T-cell (primary cell): ENCODE measurements at regions not wholly inside any gene's neighbourhood (a gene's known extent, or its start where the extent isn't known, plus 50 kb on each side); places are given as distances from the start of the nearest gene placed in this dataset.

ENCODE experiments used
- ATAC-seq, 4 experiments: fragments of 200-7000 bp in 3 of 4; fragments of 150-1000 bp in 1 of 4; cut with Tn5 transposase; replicated peaks in 1 of 4; 1 replicate in 3 of 4; 2 replicates in 1 of 4; pipeline ENCODE4 v1.10.0; 2021; ENCODE audit warnings: moderate library complexity in 3 of 4, mild to moderate bottlenecking in 2 of 4, moderate number of reproducible peaks in 1 of 4
- CTCF ChIA-PET, 2 donors: fragments of 300-600 bp; sonication (Branson Sonifier 250); formaldehyde crosslinking; loops; one replicate each; lab custom pipeline; 2022; ENCODE audit warnings: antibody characterized with exemption in 2 of 2; lab: Charles Lee
- POLR2A ChIA-PET, 2 donors: fragments of 300-600 bp; sonication (Branson Sonifier 250); formaldehyde crosslinking; loops; one replicate each; lab custom pipeline; 2022; ENCODE audit warnings: antibody characterized with exemption in 2 of 2; lab: Charles Lee
- DNase-seq, 35 experiments: peaks; one replicate each; pipeline versions ENCODE4 v3.0.0 to v3.0.0-alpha.2; 2013 to 2023
- H3K27ac ChIP-seq: one replicate; pipeline ENCODE4 v1.5.1; 2013; ENCODE audit warnings: low read length
- H3K27me3 ChIP-seq, 2 experiments: replicated peaks in 1 of 2; 1 replicate in 1 of 2; 2 replicates in 1 of 2; pipeline versions ENCODE4 v1.6.1 to v1.7.0; 2013; ENCODE audit warnings: low read length in 1 of 2, mixed read lengths in 1 of 2; ENCODE audit not compliant: control insufficient read depth in 2 of 2, insufficient read depth in 2 of 2; ENCODE audit errors: extremely low read depth in 1 of 2
- H3K36me3 ChIP-seq, 2 donors: 1 replicate in 1 of 2; 2 replicates in 1 of 2; pipeline versions ENCODE4 v1.6.1 to v1.7.0; 2013; ENCODE audit warnings: low read length in 1 of 2; ENCODE audit not compliant: control insufficient read depth in 2 of 2, insufficient read depth in 1 of 2; ENCODE audit errors: extremely low read depth in 1 of 2
- H3K4me1 ChIP-seq, 2 experiments: 1 replicate in 1 of 2; 2 replicates in 1 of 2; pipeline versions ENCODE4 v1.6.1 to v1.7.0; 2013; ENCODE audit warnings: low read length in 2 of 2, mixed read lengths in 1 of 2; ENCODE audit not compliant: insufficient read depth in 2 of 2, control insufficient read depth in 1 of 2; ENCODE audit errors: extremely low read depth in 1 of 2
- H3K4me3 ChIP-seq, 2 donors: 1 replicate in 1 of 2; 2 replicates in 1 of 2; pipeline versions ENCODE4 v1.5.1 to v1.7.0; 2013; ENCODE audit warnings: mild to moderate bottlenecking in 2 of 2, low read length in 1 of 2, moderate library complexity in 1 of 2; ENCODE audit not compliant: control insufficient read depth in 1 of 2; ENCODE audit errors: extremely low read depth in 1 of 2
- H3K9me3 ChIP-seq: 2 replicates; pipeline ENCODE4 v1.7.0; 2013
- H3K27ac Mint-ChIP-seq, 2 donors: one replicate each; pipeline ENCODE4 v1.8.0; 2020 to 2021; ENCODE audit warnings: mild to moderate bottlenecking in 2 of 2, mixed read lengths in 2 of 2
- H3K27me3 Mint-ChIP-seq, 2 donors: one replicate each; pipeline ENCODE4 v1.8.0; 2021 to 2022; ENCODE audit warnings: mixed read lengths in 2 of 2
- H3K36me3 Mint-ChIP-seq: one replicate; pipeline ENCODE4 v1.8.0; 2021; ENCODE audit warnings: mixed read lengths
- H3K4me1 Mint-ChIP-seq, 3 donors: one replicate each; pipeline ENCODE4 v1.8.0; 2020 to 2022; ENCODE audit warnings: mixed read lengths in 3 of 3, mild to moderate bottlenecking in 1 of 3
- H3K4me3 Mint-ChIP-seq, 3 donors: one replicate each; pipeline ENCODE4 v1.8.0; 2020 to 2022; ENCODE audit warnings: mild to moderate bottlenecking in 3 of 3, mixed read lengths in 3 of 3, moderate library complexity in 3 of 3
- H3K9me3 Mint-ChIP-seq, 3 donors: one replicate each; pipeline ENCODE4 v1.8.0; 2020 to 2022; ENCODE audit warnings: mixed read lengths in 3 of 3
- WGBS: methylation state at CpG from one replicate; pipeline ENCODE4 v1.1.5; 2013; ENCODE audit warnings: missing lambda C conversion rate; ENCODE audit not compliant: insufficient coverage; 5-methylcytosine and 5-hydroxymethylcytosine counted together

DNA sequence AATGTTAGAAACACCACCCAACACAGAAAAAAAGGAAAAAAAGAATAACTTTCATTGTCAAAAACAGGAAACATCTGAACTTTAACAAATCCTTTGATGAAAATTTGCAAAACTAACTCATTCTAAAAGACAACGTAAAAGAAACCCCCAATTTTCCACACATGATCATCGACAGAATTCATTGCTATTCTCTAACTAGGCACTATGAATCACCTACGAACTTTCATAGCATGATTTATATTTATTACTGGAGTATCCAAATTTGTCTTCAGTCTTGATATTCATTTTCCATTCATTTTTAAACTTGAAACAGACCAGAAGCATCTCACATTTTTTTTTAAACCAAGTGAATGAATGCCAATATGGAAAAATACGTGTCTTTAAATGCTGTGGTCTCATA, 514.6 kb downstream of the TLE4 start:
- H3K4me1 ChIP-seq = no peaks in the 10 kb centered on the region
- H3K4me3 Mint-ChIP-seq = no peak overlapping the region
- WGBS = no CpG with 5 or more reads among the region's 4 CpGs
- ATAC-seq (no peak), DNase-seq (no peak)
- no peak overlapping the region for H3K27ac Mint-ChIP-seq
- no peak overlapping the region for H3K27ac ChIP-seq
- CTCF ChIA-PET = no interaction called here
- no peaks in the 10 kb centered on the region for H3K36me3 Mint-ChIP-seq
- no peaks in the 10 kb centered on the region for H3K9me3 ChIP-seq
- no peaks in the 10 kb centered on the region for H3K27me3 Mint-ChIP-seq
- no peaks in the 10 kb centered on the region for H3K27me3 ChIP-seq
- H3K4me3 ChIP-seq = no peak overlapping the region
- no peaks in the 10 kb centered on the region for H3K36me3 ChIP-seq
- no peaks in the 10 kb centered on the region for H3K9me3 Mint-ChIP-seq
- peaks cover 0 to 16% (median 6%) of the 10 kb centered on the region in 3 donors for H3K4me1 Mint-ChIP-seq
- POLR2A ChIA-PET = no interaction called here

DNA sequence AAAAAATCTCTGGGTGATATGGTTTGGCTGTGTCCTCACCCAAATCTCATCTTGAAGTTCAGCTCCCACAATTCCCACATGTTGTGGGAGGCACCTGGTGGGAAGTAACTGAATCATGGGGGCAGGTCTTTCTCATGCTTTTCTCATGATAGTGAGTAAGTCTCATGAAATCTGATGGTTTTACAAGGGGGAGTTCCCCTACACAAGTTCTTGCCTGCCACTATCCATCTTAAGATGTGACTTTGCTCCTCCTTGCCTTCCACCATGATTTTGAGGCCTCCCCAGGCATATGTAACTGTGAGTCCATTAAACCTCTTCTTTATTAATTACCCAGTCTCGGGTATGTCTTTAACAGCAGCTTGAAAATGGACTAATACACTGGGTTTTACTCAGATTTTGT, 513.9 kb downstream of the TLE4 start:
- Mint-ChIP-seq H3K27ac (no peak overlapping the region), H3K4me1 (peaks cover 0 to 16% (median 6%) of the 10 kb centered on the region in 3 donors), H3K27me3 (no peaks in the 10 kb centered on the region), H3K4me3 (no peak overlapping the region), H3K36me3 (no peaks in the 10 kb centered on the region), H3K9me3 (peaks cover 0 to 4% (median 0%) of the 10 kb centered on the region in 3 donors)
- Histone ChIP-seq H3K9me3 (no peaks in the 10 kb centered on the region), H3K27me3 (no peaks in the 10 kb centered on the region), H3K4me1 (no peaks in the 10 kb centered on the region), H3K36me3 (no peaks in the 10 kb centered on the region), H3K27ac (no peak overlapping the region), H3K4me3 (no peak overlapping the region)
- ATAC-seq (no peak), DNase-seq (no peak)
- POLR2A ChIA-PET = no interaction called here
- WGBS = no CpG with 5 or more reads among the region's 1 CpG
- CTCF ChIA-PET = no interaction called here

GRCh38 chr9:80082213-80082612, 510.4 kb downstream of the TLE4 start:
- 43% methylated on average over 1 of the region's 2 CpGs for WGBS
- CTCF ChIA-PET = no interaction called here
- H3K27ac ChIP-seq = no peak overlapping the region

DNA sequence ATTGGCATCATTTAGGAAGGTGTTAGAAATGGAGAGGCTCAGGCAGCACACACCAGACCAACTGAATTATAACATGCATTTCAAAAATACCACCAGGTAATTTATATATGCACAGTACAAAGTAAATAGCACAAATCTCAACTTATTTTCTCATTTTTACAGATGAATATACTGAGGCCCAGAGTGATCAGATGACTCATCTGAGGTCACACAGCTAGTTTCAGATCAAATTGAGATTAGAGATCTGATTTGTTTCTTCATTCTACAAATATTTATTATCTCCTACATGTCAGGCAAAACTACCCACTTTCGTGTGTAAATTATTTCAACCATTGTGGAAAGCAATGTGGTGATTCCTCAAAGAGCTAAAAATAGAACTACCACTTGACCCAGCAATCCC, 507.1 kb downstream of the TLE4 start:
- H3K4me3 Mint-ChIP-seq = no peak overlapping the region
- no peak for ATAC-seq

More at GRCh38 chr9:80082213-80082612, 510.4 kb downstream of the TLE4 start:
- POLR2A ChIA-PET = no interaction called here
- H3K9me3 Mint-ChIP-seq = peaks cover 0 to 4% (median 0%) of the 10 kb centered on the region in 3 donors
- Histone ChIP-seq H3K27me3 (no peaks in the 10 kb centered on the region), H3K4me3 (no peak overlapping the region), H3K4me1 (no peaks in the 10 kb centered on the region), H3K9me3 (no peaks in the 10 kb centered on the region), H3K36me3 (no peaks in the 10 kb centered on the region)
- H3K27me3 Mint-ChIP-seq = no peaks in the 10 kb centered on the region
- H3K27ac Mint-ChIP-seq = no peak overlapping the region
- H3K36me3 Mint-ChIP-seq = no peaks in the 10 kb centered on the region
- ATAC-seq (no peak), DNase-seq (no peak)
- H3K4me1 Mint-ChIP-seq = peaks cover 0 to 12% (median 6%) of the 10 kb centered on the region in 3 donors
- H3K4me3 Mint-ChIP-seq = no peak overlapping the region

DNA sequence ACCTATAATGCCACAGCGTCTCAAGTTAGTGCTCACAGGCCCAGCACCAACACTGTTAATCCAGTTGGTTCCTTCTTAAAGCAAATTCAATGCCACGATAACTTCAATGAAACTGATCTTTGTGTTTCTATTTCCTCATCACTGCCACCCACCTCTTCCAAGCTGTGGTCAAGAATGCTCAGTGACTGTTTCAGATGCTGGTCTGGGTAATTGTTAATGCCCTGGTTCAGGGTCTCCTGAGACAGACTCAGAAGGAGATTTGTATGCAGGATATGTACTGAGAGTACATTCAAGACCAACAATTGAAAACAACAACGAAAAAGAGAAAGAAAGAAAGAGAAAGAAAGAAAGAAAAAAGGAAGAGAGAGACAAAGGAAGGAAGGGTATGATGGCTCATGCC, 505.3 kb downstream of the TLE4 start:
- POLR2A ChIA-PET = no interaction called here
- peaks cover 0 to 2% (median 0%) of the 10 kb centered on the region in 3 donors for H3K4me1 Mint-ChIP-seq
- Histone ChIP-seq H3K36me3 (no peaks in the 10 kb centered on the region), H3K4me1 (no peaks in the 10 kb centered on the region), H3K27ac (no peak overlapping the region), H3K9me3 (no peaks in the 10 kb centered on the region), H3K27me3 (no peaks in the 10 kb centered on the region), H3K4me3 (no peak overlapping the region)
- H3K9me3 Mint-ChIP-seq = peaks cover 0 to 4% (median 0%) of the 10 kb centered on the region in 3 donors
- no peak overlapping the region for H3K4me3 Mint-ChIP-seq
- H3K27me3 Mint-ChIP-seq = peaks cover 0 to 6% of the 10 kb centered on the region in 2 donors
- DNase-seq = no peak
- H3K27ac Mint-ChIP-seq = no peak overlapping the region
- WGBS = 100% methylated on average over 1 of the region's 3 CpGs
- no peaks in the 10 kb centered on the region for H3K36me3 Mint-ChIP-seq
- CTCF ChIA-PET = no interaction called here
- ATAC-seq = no peak

More for the DNA sequence above, 507.1 kb downstream of the TLE4 start:
- no peaks in the 10 kb centered on the region for H3K4me1 ChIP-seq
- no peaks in the 10 kb centered on the region for H3K9me3 ChIP-seq
- H3K4me3 ChIP-seq = no peak overlapping the region
- DNase-seq = no peak
- Mint-ChIP-seq H3K9me3 (peaks cover 0 to 4% (median 0%) of the 10 kb centered on the region in 3 donors), H3K27ac (no peak overlapping the region), H3K4me1 (peaks cover 0 to 2% (median 0%) of the 10 kb centered on the region in 3 donors), H3K27me3 (peaks cover 0 to 6% of the 10 kb centered on the region in 2 donors), H3K36me3 (no peaks in the 10 kb centered on the region)
- H3K36me3 ChIP-seq = no peaks in the 10 kb centered on the region
- H3K27ac ChIP-seq = no peak overlapping the region
- ChIA-PET CTCF (no interaction called here), POLR2A (no interaction called here)
- H3K27me3 ChIP-seq = no peaks in the 10 kb centered on the region
- WGBS = no CpG with 5 or more reads among the region's 1 CpG

DNA sequence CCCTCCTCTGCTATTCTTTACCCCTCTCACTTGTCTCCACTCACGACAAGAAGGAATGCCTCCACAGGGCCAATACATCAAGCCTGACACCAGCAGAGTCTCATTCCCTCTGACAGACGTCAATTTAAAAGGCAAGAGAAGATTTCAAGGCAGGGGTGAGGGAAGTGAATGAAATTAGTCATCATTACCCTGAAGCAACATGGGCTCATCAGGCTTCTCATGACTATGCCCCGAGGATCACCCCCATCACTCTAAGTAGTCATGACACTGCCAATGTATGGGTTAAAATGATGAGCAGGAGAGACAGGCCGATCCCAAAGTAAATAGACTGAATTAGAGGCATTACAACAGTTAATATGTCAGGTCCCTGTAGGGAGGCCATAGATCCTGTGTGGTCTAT, 504.4 kb downstream of the TLE4 start:
- POLR2A ChIA-PET = no interaction called here
- no CpG with 5 or more reads among the region's 4 CpGs for WGBS
- Histone ChIP-seq H3K27me3 (no peaks in the 10 kb centered on the region), H3K36me3 (no peaks in the 10 kb centered on the region), H3K4me1 (no peaks in the 10 kb centered on the region), H3K9me3 (no peaks in the 10 kb centered on the region), H3K4me3 (no peak overlapping the region), H3K27ac (no peak overlapping the region)
- peaks cover 0 to 2% (median 0%) of the 10 kb centered on the region in 3 donors for H3K4me1 Mint-ChIP-seq
- peaks cover 0 to 6% of the 10 kb centered on the region in 2 donors for H3K27me3 Mint-ChIP-seq
- no peak overlapping the region for H3K4me3 Mint-ChIP-seq
- ATAC-seq (no peak), DNase-seq (no peak)
- peaks cover 0 to 4% (median 0%) of the 10 kb centered on the region in 3 donors for H3K9me3 Mint-ChIP-seq
- no peaks in the 10 kb centered on the region for H3K36me3 Mint-ChIP-seq
- no peak overlapping the region for H3K27ac Mint-ChIP-seq
- CTCF ChIA-PET = no interaction called here

DNA sequence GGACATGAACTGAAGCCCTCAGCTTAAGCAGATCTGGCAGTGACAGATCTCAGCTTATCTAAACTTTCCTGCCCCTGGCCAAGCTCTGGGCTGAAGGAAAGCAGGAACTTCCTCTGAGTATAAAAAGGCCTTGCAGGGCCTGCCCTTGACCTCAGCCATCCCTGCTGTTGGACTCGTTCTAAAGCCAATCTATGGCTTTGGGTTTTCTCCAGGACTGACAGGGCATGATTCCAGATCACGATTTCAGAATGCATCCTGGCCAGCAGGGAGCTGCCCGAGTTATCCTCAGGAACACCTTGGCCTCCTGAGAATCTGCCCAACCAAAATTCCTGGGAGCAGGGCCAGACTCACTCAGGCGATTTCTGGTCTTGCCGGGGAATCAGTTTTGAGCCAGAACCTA, 502.7 kb downstream of the TLE4 start:
- 78% methylated on average over 4 of the region's 5 CpGs for WGBS
- Mint-ChIP-seq H3K27ac (no peak overlapping the region), H3K36me3 (no peaks in the 10 kb centered on the region), H3K9me3 (no peaks in the 10 kb centered on the region), H3K4me3 (no peak overlapping the region), H3K4me1 (peaks cover 0 to 2% (median 0%) of the 10 kb centered on the region in 3 donors), H3K27me3 (peaks cover 0 to 6% of the 10 kb centered on the region in 2 donors)
- H3K27me3 ChIP-seq = no peaks in the 10 kb centered on the region
- ChIA-PET CTCF (no interaction called here), POLR2A (no interaction called here)
- H3K27ac ChIP-seq = no peak overlapping the region
- H3K36me3 ChIP-seq = no peaks in the 10 kb centered on the region
- no peaks in the 10 kb centered on the region for H3K4me1 ChIP-seq
- H3K9me3 ChIP-seq = no peaks in the 10 kb centered on the region
- DNase-seq (no peak), ATAC-seq (no peak)
- no peak overlapping the region for H3K4me3 ChIP-seq
